HepG2 (cell line): ENCODE measurements at regions not wholly inside any gene's neighbourhood (a gene's known extent, or its start where the extent isn't known, plus 50 kb on each side); places are given as distances from the start of the nearest gene placed in this dataset.
"Not testable (repeated sequence)": the region's sequence is repeated elsewhere in the genome, so short reads cannot be mapped to it uniquely, and the experiment has no call there.

ENCODE experiments used
- ATAC-seq: fragments of 200-7000 bp; cut with Tn5 transposase; 3 replicates; pipeline ENCODE4 v1.9.1; 2020; ENCODE audit warnings: mild to moderate bottlenecking, moderate library complexity
- BruUV-seq: library from RNA; stranded (reverse); fragments of 400-500 nt; replicated peaks from 2 replicates; lab custom pipeline; 2021; lab: Mats Ljungman, UMichigan
- CTCF ChIA-PET: fragments of 300-600 bp; formaldehyde crosslinking; extraction: SDS; loops from one replicate; lab custom pipeline; 2021; ENCODE audit warnings: low total read pairs, inconsistent platforms, low intra/inter-chr PET ratio; lab: Yijun Ruan, JAX
- POLR2A ChIA-PET: fragments of 350-600 bp; sonication (Branson Sonifier 250); formaldehyde crosslinking; loops from one replicate; lab custom pipeline; 2020; ENCODE audit warnings: antibody characterized with exemption, inconsistent platforms; lab: Yijun Ruan, JAX
- DNase-seq: peaks from one replicate; pipeline ENCODE4 v3.0.0-alpha.2; 2015; ENCODE audit warnings: low spot score
- FAIRE-seq: peaks from 3 replicates; lab custom pipeline; 2011; peaks lifted over from hg19 to GRCh38; lab: Jason Lieb, UNC
- H2AFZ ChIP-seq: one replicate; pipeline ENCODE4 v1.6.1; 2011; ENCODE audit warnings: low read length, inconsistent platforms
- H3K27ac ChIP-seq: fragments of 300-600 bp; 3 replicates; pipeline ENCODE4 v1.8.0; 2011; ENCODE audit warnings: mixed run types, mild to moderate bottlenecking, mixed read lengths, low read length, inconsistent platforms; ENCODE audit not compliant: insufficient read depth; ENCODE audit errors: extremely low read length
- H3K27me3 ChIP-seq, 2 experiments: fragments of 200-600 bp in 1 of 2; 2 replicates in 1 of 2; 3 replicates in 1 of 2; pipeline versions ENCODE4 v1.6.0 to v1.8.0; 2011; ENCODE audit warnings: low read length in 2 of 2, mild to moderate bottlenecking in 2 of 2, moderate library complexity in 2 of 2, inconsistent platforms in 1 of 2; ENCODE audit not compliant: insufficient read depth in 2 of 2, control insufficient read depth in 1 of 2
- H3K36me3 ChIP-seq, 2 experiments: fragments of 200-600 bp in 1 of 2; replicated peaks in 1 of 2; 2 replicates in 1 of 2; 3 replicates in 1 of 2; pipeline versions ENCODE4 v1.5.1 to v1.8.0; 2011; ENCODE audit warnings: low read length in 2 of 2, inconsistent platforms in 1 of 2; ENCODE audit not compliant: insufficient read depth in 2 of 2, control insufficient read depth in 1 of 2
- H3K4me1 ChIP-seq: 2 replicates; pipeline ENCODE4 v1.5.1; 2012; ENCODE audit warnings: low read length, inconsistent platforms; ENCODE audit not compliant: insufficient read depth
- H3K4me2 ChIP-seq: 2 replicates; pipeline ENCODE4 v1.6.0; 2011; ENCODE audit warnings: low read depth, low read length, inconsistent platforms
- H3K4me3 ChIP-seq, 3 experiments: fragments of 200-600 bp in 1 of 3; sonication (generic), shearing (Covaris generic) in 1 of 3; replicated peaks in 1 of 3; 2 replicates each; pipeline ENCODE4 v1.5.1; 2011 to 2016; ENCODE audit warnings: low read length in 3 of 3, inconsistent platforms in 2 of 3, low read depth in 2 of 3, mild to moderate bottlenecking in 2 of 3, control low read depth in 1 of 3, mixed read lengths in 1 of 3; ENCODE audit not compliant: insufficient read depth in 1 of 3
- H3K79me2 ChIP-seq: one replicate; pipeline ENCODE4 v1.6.1; 2011; ENCODE audit warnings: low read length, inconsistent platforms; ENCODE audit not compliant: insufficient read depth
- H3K9ac ChIP-seq: 2 replicates; pipeline ENCODE4 v1.6.0; 2011; ENCODE audit warnings: mild to moderate bottlenecking, low read depth, low read length, inconsistent platforms; ENCODE audit not compliant: insufficient read depth
- H3K9me3 ChIP-seq: 2 replicates; pipeline ENCODE4 v1.5.1; 2012; ENCODE audit warnings: mild to moderate bottlenecking, low read length
- H4K20me1 ChIP-seq: 2 replicates; pipeline ENCODE4 v1.6.0; 2011; ENCODE audit warnings: inconsistent platforms, mild to moderate bottlenecking, low read length, moderate library complexity; ENCODE audit not compliant: insufficient read depth
- GABPA ChIP-seq, 2 experiments: IDR thresholded peaks; 2 replicates each; pipeline ENCODE4 v1.6.1; 2011 to 2016; ENCODE audit warnings: low read depth in 2 of 2, low read length in 1 of 2, missing biosample characterization in 1 of 2, missing genetic modification characterization in 1 of 2
- HNRNPL ChIP-seq: fragments of 200-400 bp; formaldehyde crosslinking; IDR thresholded peaks from 2 replicates; pipeline ENCODE4 v1.6.1; 2017; ENCODE audit warnings: mild to moderate bottlenecking, low read depth, low read length
- NFATC3 ChIP-seq: sonication (generic); formaldehyde crosslinking; IDR thresholded peaks from 2 replicates; pipeline ENCODE4 v1.5.1; 2020; ENCODE audit warnings: mild to moderate bottlenecking, missing genetic modification reagents
- RAD21 ChIP-seq: fragments of 450-650 bp; formaldehyde crosslinking; IDR thresholded peaks from 2 replicates; pipeline ENCODE4 v1.5.0; 2020; ENCODE audit warnings: mild to moderate bottlenecking
- SATB2 ChIP-seq: sonication (generic); formaldehyde crosslinking; IDR thresholded peaks from 2 replicates; pipeline ENCODE4 v1.5.0; 2020; ENCODE audit warnings: missing genetic modification reagents
- SMC3 ChIP-seq: IDR thresholded peaks from 2 replicates; pipeline ENCODE4 v1.6.1; 2011; ENCODE audit warnings: low read length, improper control_type of control experiment
- SPEN ChIP-seq: sonication (generic); formaldehyde crosslinking; IDR thresholded peaks from 2 replicates; pipeline ENCODE4 v1.5.1; 2020; ENCODE audit warnings: low read depth, mild to moderate bottlenecking, missing genetic modification reagents
- TOPORS ChIP-seq: sonication (generic); formaldehyde crosslinking; IDR thresholded peaks from 2 replicates; pipeline ENCODE4 v1.8.0; 2023; ENCODE audit warnings: mild to moderate bottlenecking, missing genetic modification reagents
- ZNF136 ChIP-seq: sonication (generic); formaldehyde crosslinking; IDR thresholded peaks from 2 replicates; pipeline ENCODE4 v1.8.1; 2022; ENCODE audit warnings: low read depth, mild to moderate bottlenecking, moderate library complexity, missing genetic modification reagents
- ZNF230 ChIP-seq: sonication (generic); formaldehyde crosslinking; IDR thresholded peaks from 2 replicates; pipeline ENCODE4 v1.4.0; 2020; ENCODE audit warnings: mild to moderate bottlenecking, missing genetic modification reagents
- ZNF337 ChIP-seq: sonication (generic); formaldehyde crosslinking; IDR thresholded peaks from 2 replicates; pipeline ENCODE4 v1.5.1; 2020; ENCODE audit warnings: missing genetic modification reagents, low read depth, mild to moderate bottlenecking, borderline replicate concordance
- ZNF777 ChIP-seq: sonication (generic); formaldehyde crosslinking; IDR thresholded peaks from 2 replicates; pipeline ENCODE4 v1.4.0; 2020; ENCODE audit warnings: missing genetic modification reagents
- WGBS: methylation state at CpG from one replicate; pipeline ENCODE4 v1.1.6; 2017; ENCODE audit warnings: low lambda C conversion rate; 5-methylcytosine and 5-hydroxymethylcytosine counted together
- in situ Hi-C: cut with HindIII; loops from 2 replicates; pipeline ENCODE4 v1.10.0; 2017; ENCODE audit warnings: low pct_unique_long_range_greater_than_20kb; ENCODE audit not compliant: extremely low pct_ligation_motif_present
- intact Hi-C: fragments of 100-400 bp; cut with micrococcal nuclease; formaldehyde crosslinking; loops from one replicate; pipeline ENCODE4 v1.10.0; 2022; ENCODE audit not compliant: unreplicated experiment
- TF ChIP-seq, protein P1 (sequence below): sonication (generic); formaldehyde crosslinking; IDR thresholded peaks from one replicate; pipeline ENCODE4 v1.5.1; 2020; ENCODE audit warnings: mild to moderate bottlenecking, missing genetic modification reagents; ENCODE audit errors: not compliant biosample characterization
- TF ChIP-seq, protein P2 (sequence below): sonication (generic); formaldehyde crosslinking; IDR thresholded peaks from 2 replicates; pipeline ENCODE4 v1.4.0; 2020; ENCODE audit warnings: mild to moderate bottlenecking, low read depth, missing genetic modification reagents
- TF ChIP-seq, protein P3 (sequence below): sonication (generic); formaldehyde crosslinking; conservative IDR thresholded peaks from 2 replicates; pipeline ENCODE4 v1.8.1; 2023; ENCODE audit warnings: missing genetic modification reagents

DNA sequence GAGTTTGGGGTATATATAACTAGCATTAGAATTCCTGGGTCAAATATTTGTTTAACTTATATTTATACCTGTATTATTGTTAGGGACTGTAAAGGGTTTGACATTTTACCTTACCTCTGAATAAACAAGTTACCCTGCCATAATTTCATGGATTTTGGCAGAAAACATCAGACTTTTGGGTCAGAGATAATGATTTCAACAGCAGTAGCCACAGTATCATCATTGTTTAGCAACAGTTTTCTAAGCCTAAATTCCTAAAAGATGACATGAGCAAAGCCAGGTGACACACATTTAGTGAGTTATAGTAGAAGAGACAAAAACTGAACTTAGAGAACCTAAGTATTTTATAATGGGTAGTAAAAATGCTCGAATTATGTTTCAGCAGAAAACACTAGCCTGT, 954.4 kb downstream of the TRHDE start (continued):
- TF ChIP-seq, protein P1, sequence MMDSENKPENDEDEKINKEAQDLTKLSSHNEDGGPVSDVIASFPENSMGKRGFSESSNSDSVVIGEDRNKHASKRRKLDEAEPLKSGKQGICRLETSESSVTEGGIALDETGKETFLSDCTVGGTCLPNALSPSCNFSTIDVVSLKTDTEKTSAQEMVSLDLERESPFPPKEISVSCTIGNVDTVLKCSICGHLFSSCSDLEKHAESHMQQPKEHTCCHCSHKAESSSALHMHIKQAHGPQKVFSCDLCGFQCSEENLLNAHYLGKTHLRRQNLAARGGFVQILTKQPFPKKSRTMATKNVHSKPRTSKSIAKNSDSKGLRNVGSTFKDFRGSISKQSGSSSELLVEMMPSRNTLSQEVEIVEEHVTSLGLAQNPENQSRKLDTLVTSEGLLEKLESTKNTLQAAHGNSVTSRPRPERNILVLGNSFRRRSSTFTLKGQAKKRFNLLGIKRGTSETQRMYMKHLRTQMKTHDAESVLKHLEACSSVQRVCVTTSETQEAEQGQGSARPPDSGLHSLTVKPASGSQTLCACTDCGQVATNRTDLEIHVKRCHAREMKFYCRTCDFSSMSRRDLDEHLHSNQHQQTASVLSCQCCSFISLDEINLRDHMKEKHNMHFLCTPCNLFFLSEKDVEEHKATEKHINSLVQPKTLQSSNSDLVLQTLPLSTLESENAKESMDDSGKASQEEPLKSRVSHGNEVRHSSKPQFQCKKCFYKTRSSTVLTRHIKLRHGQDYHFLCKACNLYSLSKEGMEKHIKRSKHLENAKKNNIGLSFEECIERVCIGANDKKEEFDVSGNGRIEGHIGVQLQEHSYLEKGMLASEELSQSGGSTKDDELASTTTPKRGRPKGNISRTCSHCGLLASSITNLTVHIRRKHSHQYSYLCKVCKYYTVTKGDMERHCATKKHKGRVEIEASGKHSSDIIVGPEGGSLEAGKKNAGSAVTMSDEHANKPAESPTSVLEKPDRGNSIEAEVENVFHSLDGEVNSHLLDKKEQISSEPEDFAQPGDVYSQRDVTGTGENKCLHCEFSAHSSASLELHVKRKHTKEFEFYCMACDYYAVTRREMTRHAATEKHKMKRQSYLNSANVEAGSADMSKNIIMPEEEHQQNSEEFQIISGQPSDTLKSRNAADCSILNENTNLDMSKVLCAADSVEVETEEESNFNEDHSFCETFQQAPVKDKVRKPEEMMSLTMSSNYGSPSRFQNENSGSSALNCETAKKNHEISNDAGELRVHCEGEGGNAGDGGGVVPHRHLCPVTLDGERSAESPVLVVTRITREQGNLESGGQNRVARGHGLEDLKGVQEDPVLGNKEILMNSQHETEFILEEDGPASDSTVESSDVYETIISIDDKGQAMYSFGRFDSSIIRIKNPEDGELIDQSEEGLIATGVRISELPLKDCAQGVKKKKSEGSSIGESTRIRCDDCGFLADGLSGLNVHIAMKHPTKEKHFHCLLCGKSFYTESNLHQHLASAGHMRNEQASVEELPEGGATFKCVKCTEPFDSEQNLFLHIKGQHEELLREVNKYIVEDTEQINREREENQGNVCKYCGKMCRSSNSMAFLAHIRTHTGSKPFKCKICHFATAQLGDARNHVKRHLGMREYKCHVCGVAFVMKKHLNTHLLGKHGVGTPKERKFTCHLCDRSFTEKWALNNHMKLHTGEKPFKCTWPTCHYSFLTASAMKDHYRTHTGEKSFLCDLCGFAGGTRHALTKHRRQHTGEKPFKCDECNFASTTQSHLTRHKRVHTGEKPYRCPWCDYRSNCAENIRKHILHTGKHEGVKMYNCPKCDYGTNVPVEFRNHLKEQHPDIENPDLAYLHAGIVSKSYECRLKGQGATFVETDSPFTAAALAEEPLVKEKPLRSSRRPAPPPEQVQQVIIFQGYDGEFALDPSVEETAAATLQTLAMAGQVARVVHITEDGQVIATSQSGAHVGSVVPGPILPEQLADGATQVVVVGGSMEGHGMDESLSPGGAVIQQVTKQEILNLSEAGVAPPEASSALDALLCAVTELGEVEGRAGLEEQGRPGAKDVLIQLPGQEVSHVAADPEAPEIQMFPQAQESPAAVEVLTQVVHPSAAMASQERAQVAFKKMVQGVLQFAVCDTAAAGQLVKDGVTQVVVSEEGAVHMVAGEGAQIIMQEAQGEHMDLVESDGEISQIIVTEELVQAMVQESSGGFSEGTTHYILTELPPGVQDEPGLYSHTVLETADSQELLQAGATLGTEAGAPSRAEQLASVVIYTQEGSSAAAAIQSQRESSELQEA: no peak
- TF ChIP-seq TOPORS (CRISPR knock-in tag): no peak
- TF ChIP-seq GABPA (IDR thresholded peaks at IDR 0.05; ENCODE audit: low read depth, low read length): no peak
- TF ChIP-seq GABPA (CRISPR knock-in tag; IDR thresholded peaks at IDR 0.05; ENCODE audit: low read depth): no peak
- TF ChIP-seq, protein P2, sequence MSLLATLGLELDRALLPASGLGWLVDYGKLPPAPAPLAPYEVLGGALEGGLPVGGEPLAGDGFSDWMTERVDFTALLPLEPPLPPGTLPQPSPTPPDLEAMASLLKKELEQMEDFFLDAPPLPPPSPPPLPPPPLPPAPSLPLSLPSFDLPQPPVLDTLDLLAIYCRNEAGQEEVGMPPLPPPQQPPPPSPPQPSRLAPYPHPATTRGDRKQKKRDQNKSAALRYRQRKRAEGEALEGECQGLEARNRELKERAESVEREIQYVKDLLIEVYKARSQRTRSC: no peak
- no peak for TF ChIP-seq RAD21 (CRISPR knock-in tag)
- no peak for TF ChIP-seq NFATC3 (CRISPR knock-in tag)
- no peak for TF ChIP-seq ZNF136
- no peak for TF ChIP-seq SMC3
- TF ChIP-seq, protein P3, sequence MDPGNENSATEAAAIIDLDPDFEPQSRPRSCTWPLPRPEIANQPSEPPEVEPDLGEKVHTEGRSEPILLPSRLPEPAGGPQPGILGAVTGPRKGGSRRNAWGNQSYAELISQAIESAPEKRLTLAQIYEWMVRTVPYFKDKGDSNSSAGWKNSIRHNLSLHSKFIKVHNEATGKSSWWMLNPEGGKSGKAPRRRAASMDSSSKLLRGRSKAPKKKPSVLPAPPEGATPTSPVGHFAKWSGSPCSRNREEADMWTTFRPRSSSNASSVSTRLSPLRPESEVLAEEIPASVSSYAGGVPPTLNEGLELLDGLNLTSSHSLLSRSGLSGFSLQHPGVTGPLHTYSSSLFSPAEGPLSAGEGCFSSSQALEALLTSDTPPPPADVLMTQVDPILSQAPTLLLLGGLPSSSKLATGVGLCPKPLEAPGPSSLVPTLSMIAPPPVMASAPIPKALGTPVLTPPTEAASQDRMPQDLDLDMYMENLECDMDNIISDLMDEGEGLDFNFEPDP: no peak
- TF ChIP-seq SPEN (CRISPR knock-in tag): no peak
- TF ChIP-seq SATB2 (CRISPR knock-in tag): no peak
- no peak for TF ChIP-seq ZNF777 (CRISPR knock-in tag)
- no peak for TF ChIP-seq ZNF337
- TF ChIP-seq HNRNPL: no peak
- no peak for TF ChIP-seq ZNF230 (CRISPR knock-in tag)

DNA sequence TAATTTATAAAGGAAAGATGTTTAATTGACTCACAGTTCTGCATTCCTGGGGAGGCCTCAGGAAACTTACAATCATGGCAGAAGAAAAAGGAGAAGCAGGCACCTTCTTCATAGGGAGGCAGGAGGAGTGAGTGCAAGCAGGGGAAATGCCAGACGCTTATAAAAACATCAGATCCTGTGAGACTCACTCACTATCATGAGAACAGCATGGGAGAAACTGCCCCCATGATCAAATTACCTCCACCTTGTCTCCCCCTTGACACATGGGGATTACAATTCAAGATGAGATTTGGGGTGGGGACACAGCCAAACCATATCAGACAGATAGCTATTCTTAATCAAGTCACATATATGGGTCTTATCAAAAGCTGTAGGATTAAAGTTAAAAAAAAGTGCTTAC, 956.7 kb downstream of the TRHDE start:
- H4K20me1 ChIP-seq, H3K27me3 ChIP-seq, H2AFZ ChIP-seq, H3K4me2 ChIP-seq, H3K27ac ChIP-seq, H3K36me3 ChIP-seq, FAIRE-seq, in situ Hi-C loops, BruUV-seq, POLR2A ChIA-PET, H3K9ac ChIP-seq, H3K4me3 ChIP-seq, intact Hi-C loops, DNase-seq, H3K79me2 ChIP-seq, ATAC-seq, CTCF ChIA-PET, H3K4me1 ChIP-seq: not testable (repeated sequence)
- 0% methylated on average over 1 of the region's 1 CpG for WGBS
- H3K9me3 ChIP-seq: peaks cover 66% of the 10 kb centered on the region
